ENCODE measurements at regions not wholly inside any gene's neighbourhood (a gene's known extent, or its start where the extent isn't known, plus 50 kb on each side); places are given as distances from the start of the nearest gene placed in this dataset.

- TF ChIP-seq CTCF (IDR thresholded peaks at IDR 0.05), result no peak
- TF ChIP-seq E2F1 (CRISPR knock-in tag; IDR thresholded peaks at IDR 0.05), result no peak
- TF ChIP-seq FOXP1 (CRISPR knock-in tag; IDR thresholded peaks at IDR 0.05; ENCODE audit: borderline replicate concordance), result no peak
- no peak for TF ChIP-seq MAX (CRISPR knock-in tag; IDR thresholded peaks at IDR 0.05)
- TF ChIP-seq TCF7 (CRISPR knock-in tag; IDR thresholded peaks at IDR 0.05; ENCODE audit: low read depth), result no peak
- TF ChIP-seq TEAD4 (CRISPR knock-in tag; IDR thresholded peaks at IDR 0.05), result no peak
- TF ChIP-seq IRF2 (CRISPR knock-in tag; IDR thresholded peaks at IDR 0.05; ENCODE audit: borderline replicate concordance, low read depth), result no peak
- no peak for TF ChIP-seq ZNF281 (CRISPR knock-in tag; IDR thresholded peaks at IDR 0.05)
Measured at GRCh38 chr15:95448531-95449229, 881.8 kb upstream of the NR2F2 start.
